GM12892 (cell line): ENCODE measurements at regions not wholly inside any gene's neighbourhood (a gene's known extent, or its start where the extent isn't known, plus 50 kb on each side); places are given as distances from the start of the nearest gene placed in this dataset.

Experiments
- POLR2A ChIP-seq: IDR thresholded peaks from 2 replicates; pipeline ENCODE4 v1.6.1; 2011; ENCODE audit warnings: low read depth, low read length, control low read depth
- TAF1 ChIP-seq: IDR thresholded peaks from 2 replicates; pipeline ENCODE4 v1.6.1; 2011; ENCODE audit warnings: low read depth, mild to moderate bottlenecking, control low read depth, low read length, borderline replicate concordance

DNA sequence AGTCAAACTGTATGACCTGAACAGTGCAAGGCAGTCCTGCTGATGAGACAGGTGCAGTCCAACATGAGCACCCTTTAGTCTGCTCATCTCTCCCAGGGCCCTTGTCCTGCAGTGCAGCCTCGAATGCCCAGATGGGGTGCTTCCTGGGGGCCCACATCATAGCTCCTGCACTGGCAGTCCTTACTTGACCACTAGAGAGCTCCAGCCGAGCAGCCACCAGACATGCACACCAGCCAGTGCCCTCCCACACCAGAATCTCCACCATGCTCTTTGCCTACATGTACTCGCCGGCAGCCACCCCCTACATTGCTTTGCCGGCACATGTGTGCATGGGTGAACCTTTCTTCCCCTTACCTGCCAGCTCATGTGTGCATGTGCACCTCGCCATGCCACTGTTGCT lies 188.8 kb upstream of the GULP1 start:
- TF ChIP-seq TAF1 (no peak), POLR2A (no peak)
